ENCODE measurements at regions not wholly inside any gene's neighbourhood (a gene's known extent, or its start where the extent isn't known, plus 50 kb on each side); places are given as distances from the start of the nearest gene placed in this dataset.

DNA sequence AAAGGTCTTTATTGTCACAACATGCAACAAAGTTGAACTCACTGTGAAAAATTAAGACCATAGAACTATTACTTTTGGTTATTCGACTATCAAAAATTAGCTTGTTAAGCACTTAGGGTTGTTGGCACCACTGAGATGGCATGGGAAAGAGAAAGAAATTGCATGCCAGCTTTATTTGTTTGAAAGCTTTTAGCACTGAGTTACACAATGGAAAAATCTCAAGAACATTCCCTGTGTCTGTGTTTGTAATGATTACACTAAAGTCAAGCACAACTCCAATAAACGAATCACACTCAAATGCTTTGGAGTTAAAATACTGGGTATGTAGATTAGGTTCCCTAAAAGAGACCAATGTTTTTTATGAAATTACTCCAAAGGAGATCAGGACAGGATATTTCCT, 158.6 kb upstream of the COL8A1 start:
- Histone ChIP-seq H3K36me3 (no peaks in the 10 kb centered on the region), H3K4me3 (no peak overlapping the region), H3K9me3 (peaks cover 5 to 18% of the 10 kb centered on the region in 2 donors), H3K4me1 (no peaks in the 10 kb centered on the region), H3K27me3 (no peaks in the 10 kb centered on the region), H3K27ac (no peak overlapping the region)
- no peak for TF ChIP-seq POLR2AphosphoS5 (IDR thresholded peaks at IDR 0.05)
- TF ChIP-seq POLR2A (IDR thresholded peaks at IDR 0.05): no peak
- TF ChIP-seq, protein P1, sequence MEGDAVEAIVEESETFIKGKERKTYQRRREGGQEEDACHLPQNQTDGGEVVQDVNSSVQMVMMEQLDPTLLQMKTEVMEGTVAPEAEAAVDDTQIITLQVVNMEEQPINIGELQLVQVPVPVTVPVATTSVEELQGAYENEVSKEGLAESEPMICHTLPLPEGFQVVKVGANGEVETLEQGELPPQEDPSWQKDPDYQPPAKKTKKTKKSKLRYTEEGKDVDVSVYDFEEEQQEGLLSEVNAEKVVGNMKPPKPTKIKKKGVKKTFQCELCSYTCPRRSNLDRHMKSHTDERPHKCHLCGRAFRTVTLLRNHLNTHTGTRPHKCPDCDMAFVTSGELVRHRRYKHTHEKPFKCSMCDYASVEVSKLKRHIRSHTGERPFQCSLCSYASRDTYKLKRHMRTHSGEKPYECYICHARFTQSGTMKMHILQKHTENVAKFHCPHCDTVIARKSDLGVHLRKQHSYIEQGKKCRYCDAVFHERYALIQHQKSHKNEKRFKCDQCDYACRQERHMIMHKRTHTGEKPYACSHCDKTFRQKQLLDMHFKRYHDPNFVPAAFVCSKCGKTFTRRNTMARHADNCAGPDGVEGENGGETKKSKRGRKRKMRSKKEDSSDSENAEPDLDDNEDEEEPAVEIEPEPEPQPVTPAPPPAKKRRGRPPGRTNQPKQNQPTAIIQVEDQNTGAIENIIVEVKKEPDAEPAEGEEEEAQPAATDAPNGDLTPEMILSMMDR (IDR thresholded peaks at IDR 0.05): no peak
- no peak for DNase-seq (ENCODE audit: low spot score in 2 of 2)
- intact Hi-C loops (cut with DNase I; ENCODE audit: low total_unique reads): no loop called here

DNA sequence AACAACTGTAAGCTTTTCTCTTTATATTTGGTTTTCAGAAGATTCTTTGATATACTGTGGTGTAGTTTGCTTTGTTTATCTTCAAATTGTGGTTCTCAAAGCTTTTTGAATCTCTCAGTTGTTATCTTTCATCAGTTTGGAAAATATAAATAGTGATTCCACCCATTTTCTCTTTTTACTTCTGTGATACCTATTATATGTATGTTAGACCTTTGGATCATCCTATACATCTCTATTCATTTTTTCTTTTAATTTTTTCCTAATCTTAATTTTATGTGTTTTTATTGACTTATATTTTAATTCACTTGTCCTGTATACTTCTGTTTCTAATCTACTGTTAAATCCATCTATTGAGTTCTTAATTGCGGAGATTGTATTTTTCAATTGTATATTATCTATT, 160.7 kb upstream of the COL8A1 start:
- Histone ChIP-seq H3K4me3 (no peak overlapping the region), H3K36me3 (no peaks in the 10 kb centered on the region), H3K27me3 (no peaks in the 10 kb centered on the region), H3K9me3 (peaks cover 5 to 18% of the 10 kb centered on the region in 2 donors), H3K4me1 (no peaks in the 10 kb centered on the region), H3K27ac (no peak overlapping the region)
- no peak for TF ChIP-seq POLR2A (IDR thresholded peaks at IDR 0.05)
- TF ChIP-seq, protein P1 (IDR thresholded peaks at IDR 0.05): no peak
- no peak for TF ChIP-seq POLR2AphosphoS5 (IDR thresholded peaks at IDR 0.05)
- DNase-seq (ENCODE audit: low spot score in 2 of 2): no peak
- intact Hi-C loops (cut with DNase I; ENCODE audit: low total_unique reads): no loop called here

DNA sequence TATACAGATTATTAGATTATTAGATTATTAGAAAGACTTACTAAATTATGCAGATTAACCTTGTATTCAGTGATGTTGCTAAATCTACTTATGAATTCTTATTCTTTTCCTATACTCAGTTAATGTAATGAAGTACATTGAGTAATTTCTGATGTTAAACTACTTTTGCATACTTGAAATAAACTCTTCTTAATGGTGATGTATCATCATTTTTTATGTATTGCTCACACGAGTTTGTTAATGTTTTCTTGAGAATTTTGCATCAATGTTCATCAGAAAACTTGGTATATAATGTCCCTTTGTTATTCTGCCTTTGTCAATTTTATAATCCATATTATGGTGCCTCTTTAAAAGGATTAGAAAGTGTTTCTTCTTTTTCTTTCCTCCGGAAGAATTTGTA, 163.2 kb upstream of the COL8A1 start:
- DNase-seq (ENCODE audit: low spot score in 2 of 2): no peak
- Histone ChIP-seq H3K27me3 (no peaks in the 10 kb centered on the region), H3K36me3 (no peaks in the 10 kb centered on the region), H3K27ac (no peak overlapping the region), H3K9me3 (peaks cover 5 to 18% of the 10 kb centered on the region in 2 donors), H3K4me1 (no peaks in the 10 kb centered on the region), H3K4me3 (no peak overlapping the region)
- no peak for TF ChIP-seq POLR2A (IDR thresholded peaks at IDR 0.05)
- TF ChIP-seq POLR2AphosphoS5 (IDR thresholded peaks at IDR 0.05): no peak
- TF ChIP-seq, protein P1 (IDR thresholded peaks at IDR 0.05): no peak
- intact Hi-C loops (cut with DNase I; ENCODE audit: low total_unique reads): no loop called here

DNA sequence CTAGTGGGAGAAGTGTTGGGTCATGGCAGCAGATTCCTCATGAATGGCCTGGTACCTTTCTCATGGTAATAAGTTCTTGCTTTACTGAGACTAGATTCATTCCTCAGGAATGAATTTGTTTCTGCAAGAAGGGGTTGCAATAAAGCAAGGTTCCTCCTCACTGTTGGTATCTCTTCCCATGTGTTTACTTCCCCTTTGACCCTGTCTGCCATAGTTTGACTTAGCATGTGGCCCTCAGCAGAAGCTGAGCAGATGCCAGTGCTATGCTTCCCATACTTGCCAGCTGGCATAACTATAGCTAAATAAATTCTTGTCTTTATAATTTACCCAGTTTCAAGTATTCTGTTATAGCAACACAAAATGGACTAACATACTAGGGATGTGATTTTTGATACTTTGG, 163.6 kb upstream of the COL8A1 start:
- no peak overlapping the region for H3K27ac ChIP-seq
- intact Hi-C loops (cut with DNase I; ENCODE audit: low total_unique reads): no loop called here
- no peaks in the 10 kb centered on the region for H3K4me1 ChIP-seq
- peaks cover 5 to 18% of the 10 kb centered on the region in 2 donors for H3K9me3 ChIP-seq
- DNase-seq (ENCODE audit: low spot score in 2 of 2): no peak
- TF ChIP-seq POLR2AphosphoS5 (IDR thresholded peaks at IDR 0.05) (no peak), POLR2A (IDR thresholded peaks at IDR 0.05) (no peak)
- TF ChIP-seq, protein P1 (IDR thresholded peaks at IDR 0.05): no peak
- no peak overlapping the region for H3K4me3 ChIP-seq
- no peaks in the 10 kb centered on the region for H3K27me3 ChIP-seq
- no peaks in the 10 kb centered on the region for H3K36me3 ChIP-seq

DNA sequence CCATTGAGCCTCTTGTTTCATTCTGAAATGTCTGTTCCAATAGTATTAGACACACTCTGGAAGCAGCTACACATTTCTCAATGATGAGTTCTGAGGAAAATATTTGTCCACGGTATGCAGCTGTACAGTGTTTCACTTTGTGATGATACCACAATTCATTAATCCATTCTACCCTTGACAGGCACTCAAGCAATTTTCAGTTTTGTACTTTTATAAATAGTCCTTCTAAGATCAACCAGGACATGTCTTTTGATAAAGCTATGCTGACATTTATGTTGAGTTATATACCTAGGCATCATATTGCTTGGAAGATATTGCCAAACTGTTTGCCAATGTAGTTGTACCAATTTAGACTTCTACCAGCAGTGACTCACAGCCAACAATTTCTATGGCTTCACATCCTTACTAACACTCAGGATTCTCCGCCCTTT, 165.1 kb upstream of the COL8A1 start:
- no peak overlapping the region for H3K4me3 ChIP-seq
- H3K27ac ChIP-seq: no peak overlapping the region
- no peak for TF ChIP-seq POLR2A (IDR thresholded peaks at IDR 0.05)
- no peak for TF ChIP-seq POLR2AphosphoS5 (IDR thresholded peaks at IDR 0.05)
- TF ChIP-seq, protein P1 (IDR thresholded peaks at IDR 0.05): no peak
- H3K4me1 ChIP-seq: no peaks in the 10 kb centered on the region
- H3K9me3 ChIP-seq: peaks cover 0 to 10% of the 10 kb centered on the region in 2 donors
- DNase-seq (ENCODE audit: low spot score in 2 of 2): no peak
- intact Hi-C loops (cut with DNase I; ENCODE audit: low total_unique reads): no loop called here
- no peaks in the 10 kb centered on the region for H3K27me3 ChIP-seq
- no peaks in the 10 kb centered on the region for H3K36me3 ChIP-seq
